ENCODE measurements at regions not wholly inside any gene's neighbourhood (a gene's known extent, or its start where the extent isn't known, plus 50 kb on each side); places are given as distances from the start of the nearest gene placed in this dataset.

- TF ChIP-seq POLR2A (IDR thresholded peaks at IDR 0.05) (no peak), CTCF (IDR thresholded peaks at IDR 0.05) (no peak), POLR2AphosphoS5 (IDR thresholded peaks at IDR 0.05) (no peak)
Measured at GRCh38 chr7:21099432-21099831, 312.7 kb upstream of the SP8 start.
